ENCODE measurements at regions not wholly inside any gene's neighbourhood (a gene's known extent, or its start where the extent isn't known, plus 50 kb on each side); places are given as distances from the start of the nearest gene placed in this dataset.

DNA sequence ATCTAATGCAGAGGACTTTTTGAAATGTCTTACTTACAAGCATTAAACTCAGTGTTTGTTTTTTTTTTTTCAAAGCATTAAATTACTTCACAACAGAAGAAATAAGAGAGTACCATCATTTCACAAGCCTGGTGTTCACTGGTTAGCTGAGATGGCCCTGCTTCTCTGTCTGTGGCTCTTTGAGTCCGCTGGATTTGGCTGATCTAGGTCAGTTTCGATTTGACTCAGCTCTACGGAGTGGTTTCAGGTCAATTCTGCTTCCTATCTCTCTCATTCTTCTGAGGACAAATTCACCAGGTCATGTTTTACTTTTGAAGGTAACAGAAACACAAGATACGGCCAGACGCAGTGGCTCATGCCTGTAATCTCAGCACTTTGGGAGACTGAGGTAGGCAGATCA, 1066.1 kb downstream of the FLRT2 start:
- TF ChIP-seq, protein P1, sequence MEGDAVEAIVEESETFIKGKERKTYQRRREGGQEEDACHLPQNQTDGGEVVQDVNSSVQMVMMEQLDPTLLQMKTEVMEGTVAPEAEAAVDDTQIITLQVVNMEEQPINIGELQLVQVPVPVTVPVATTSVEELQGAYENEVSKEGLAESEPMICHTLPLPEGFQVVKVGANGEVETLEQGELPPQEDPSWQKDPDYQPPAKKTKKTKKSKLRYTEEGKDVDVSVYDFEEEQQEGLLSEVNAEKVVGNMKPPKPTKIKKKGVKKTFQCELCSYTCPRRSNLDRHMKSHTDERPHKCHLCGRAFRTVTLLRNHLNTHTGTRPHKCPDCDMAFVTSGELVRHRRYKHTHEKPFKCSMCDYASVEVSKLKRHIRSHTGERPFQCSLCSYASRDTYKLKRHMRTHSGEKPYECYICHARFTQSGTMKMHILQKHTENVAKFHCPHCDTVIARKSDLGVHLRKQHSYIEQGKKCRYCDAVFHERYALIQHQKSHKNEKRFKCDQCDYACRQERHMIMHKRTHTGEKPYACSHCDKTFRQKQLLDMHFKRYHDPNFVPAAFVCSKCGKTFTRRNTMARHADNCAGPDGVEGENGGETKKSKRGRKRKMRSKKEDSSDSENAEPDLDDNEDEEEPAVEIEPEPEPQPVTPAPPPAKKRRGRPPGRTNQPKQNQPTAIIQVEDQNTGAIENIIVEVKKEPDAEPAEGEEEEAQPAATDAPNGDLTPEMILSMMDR (IDR thresholded peaks at IDR 0.05): no peak
- no peak for TF ChIP-seq POLR2A (IDR thresholded peaks at IDR 0.05)
